ENCODE measurements at regions not wholly inside any gene's neighbourhood (a gene's known extent, or its start where the extent isn't known, plus 50 kb on each side); places are given as distances from the start of the nearest gene placed in this dataset.

- FAIRE-seq = no peak
- Histone ChIP-seq H3K56ac (replicated peaks; ENCODE audit: insufficient read length, low read depth, low read length) (no peak overlapping the region), H4K20me1 (replicated peaks in 1 of 2; ENCODE audit: control insufficient read depth in 1 of 2, insufficient read depth in 2 of 2, low read length in 2 of 2) (no peaks in the 10 kb centered on the region), H2BK5ac (ENCODE audit: low read depth, low read length) (no peak overlapping the region), H3K79me2 (ENCODE audit: control insufficient read depth in 1 of 2, insufficient read depth in 2 of 2, low read length in 2 of 2) (no peaks in the 10 kb centered on the region), H2BK120ac (replicated peaks; ENCODE audit: low read depth, low read length) (no peak overlapping the region), H2AFZ (ENCODE audit: low read length) (no peak overlapping the region), H3K36me3 (ENCODE audit: control insufficient read depth in 2 of 4, insufficient read depth in 4 of 4, low read length in 3 of 4) (peaks cover 0 to 3% (median 0%) of the 10 kb centered on the region in 4 experiments; a peak in 1 of 8 replicates), H3K23me2 (ENCODE audit: low read depth, low read length) (no peaks in the 10 kb centered on the region), H3K9me3 (ENCODE audit: insufficient read depth in 2 of 2, low read depth in 1 of 2, low read length in 1 of 2) (peaks cover 10 to 20% of the 10 kb centered on the region in 2 experiments; a peak in 3 of 4 replicates), H3K14ac (ENCODE audit: insufficient read length) (no peak overlapping the region), H3K27ac (ENCODE audit: low read depth, low read length) (no peak overlapping the region), H4K5ac (ENCODE audit: insufficient read length, low read depth, low read length) (no peak overlapping the region), H3K79me1 (ENCODE audit: low read depth, low read length) (no peaks in the 10 kb centered on the region), H3K4me2 (ENCODE audit: insufficient read depth in 1 of 2, low read depth in 2 of 2, low read length in 2 of 2) (no peak overlapping the region), H4K91ac (replicated peaks; ENCODE audit: insufficient read length, low read length) (no peak overlapping the region), H3K4me3 (ENCODE audit: extremely low read depth in 1 of 4, insufficient read depth in 2 of 4, low read depth in 3 of 4, low read length in 4 of 4) (no peak overlapping the region), H3K27me3 (replicated peaks in 1 of 4; ENCODE audit: control insufficient read depth in 3 of 4, extremely low read depth in 1 of 4, insufficient read depth in 3 of 4, low read length in 3 of 4) (no peaks in the 10 kb centered on the region), H2BK20ac (ENCODE audit: low read length) (no peak overlapping the region), H3K23ac (ENCODE audit: insufficient read length) (no peak overlapping the region), H3K4me1 (replicated peaks in 1 of 4; ENCODE audit: control insufficient read depth in 3 of 4, insufficient read depth in 4 of 4, low read length in 3 of 4) (no peaks in the 10 kb centered on the region), H2BK12ac (ENCODE audit: low read depth, low read length) (no peak overlapping the region), H3K18ac (ENCODE audit: extremely low read depth, low read length) (no peak overlapping the region), H4K8ac (ENCODE audit: extremely low read depth, insufficient read depth, low read length) (no peak overlapping the region), H2BK15ac (ENCODE audit: low read length) (no peak overlapping the region), H3K4ac (replicated peaks; ENCODE audit: insufficient read length, low read depth, low read length) (no peak overlapping the region), H2AK5ac (ENCODE audit: low read depth, low read length) (no peak overlapping the region), H3K9ac (replicated peaks in 1 of 4; ENCODE audit: extremely low read depth in 1 of 4, low read depth in 3 of 4, low read length in 3 of 4) (no peak overlapping the region)
- 84% methylated on average over 1 of the region's 1 CpG; no CpG with 5 or more reads in 1 of the 2 experiments for WGBS, 2 experiments (ENCODE audit: extremely low coverage in 1 of 2, insufficient coverage in 1 of 2, insufficient read length in 1 of 2, insufficient replicate concordance in 2 of 2, low coverage in 1 of 2, low lambda C conversion rate in 2 of 2, missing lambda C conversion rate in 1 of 2)
- POLR2A ChIA-PET (ENCODE audit: partially characterized antibody) = no interaction called here
- DNase-seq (ENCODE audit: low read depth in 1 of 2, low spot score in 2 of 2) = no peak
- CTCF ChIA-PET (ENCODE audit: partially characterized antibody) = no interaction called here
- TF ChIP-seq CREB1 (IDR thresholded peaks at IDR 0.05) (no peak), NANOG (IDR thresholded peaks at IDR 0.05; ENCODE audit: insufficient read depth, low read depth, low read length, poor library complexity, severe bottlenecking) (no peak), PHF8 (conservative IDR thresholded peaks at IDR 0.05; ENCODE audit: low read depth, low read length) (no peak), TEAD4 (IDR thresholded peaks at IDR 0.05; ENCODE audit: low read depth, low read length) (no peak), SP2 (IDR thresholded peaks at IDR 0.05; ENCODE audit: low read length) (no peak), BCL11A (IDR thresholded peaks at IDR 0.05; ENCODE audit: low read depth in 2 of 2, low read length in 2 of 2) (no peak), ZNF274 (IDR thresholded peaks at IDR 0.05; ENCODE audit: borderline replicate concordance, extremely low read depth, low read length) (no peak), RNF2 (IDR thresholded peaks at IDR 0.05; ENCODE audit: borderline replicate concordance, low read depth, low read length, missing control alignments, poor library complexity, severe bottlenecking) (no peak), HDAC6 (IDR thresholded peaks at IDR 0.05; ENCODE audit: low read depth, low read length) (no peak), POLR2A (IDR thresholded peaks at IDR 0.05; ENCODE audit: control extremely low read depth in 1 of 2, low read depth in 2 of 2, low read length in 2 of 2) (no peak), CBX8 (IDR thresholded peaks at IDR 0.05; ENCODE audit: borderline replicate concordance, low read depth, low read length) (no peak), MAFK (IDR thresholded peaks at IDR 0.05; ENCODE audit: low read depth, low read length) (no peak)
- TF ChIP-seq, protein P1, sequence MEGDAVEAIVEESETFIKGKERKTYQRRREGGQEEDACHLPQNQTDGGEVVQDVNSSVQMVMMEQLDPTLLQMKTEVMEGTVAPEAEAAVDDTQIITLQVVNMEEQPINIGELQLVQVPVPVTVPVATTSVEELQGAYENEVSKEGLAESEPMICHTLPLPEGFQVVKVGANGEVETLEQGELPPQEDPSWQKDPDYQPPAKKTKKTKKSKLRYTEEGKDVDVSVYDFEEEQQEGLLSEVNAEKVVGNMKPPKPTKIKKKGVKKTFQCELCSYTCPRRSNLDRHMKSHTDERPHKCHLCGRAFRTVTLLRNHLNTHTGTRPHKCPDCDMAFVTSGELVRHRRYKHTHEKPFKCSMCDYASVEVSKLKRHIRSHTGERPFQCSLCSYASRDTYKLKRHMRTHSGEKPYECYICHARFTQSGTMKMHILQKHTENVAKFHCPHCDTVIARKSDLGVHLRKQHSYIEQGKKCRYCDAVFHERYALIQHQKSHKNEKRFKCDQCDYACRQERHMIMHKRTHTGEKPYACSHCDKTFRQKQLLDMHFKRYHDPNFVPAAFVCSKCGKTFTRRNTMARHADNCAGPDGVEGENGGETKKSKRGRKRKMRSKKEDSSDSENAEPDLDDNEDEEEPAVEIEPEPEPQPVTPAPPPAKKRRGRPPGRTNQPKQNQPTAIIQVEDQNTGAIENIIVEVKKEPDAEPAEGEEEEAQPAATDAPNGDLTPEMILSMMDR (IDR thresholded peaks at IDR 0.05; ENCODE audit: control extremely low read depth in 1 of 3, insufficient read depth in 1 of 3, low read depth in 1 of 3, low read length in 3 of 3) = no peak
Observed at GRCh38 chr6:134602123-134602522, 284.2 kb upstream of the SGK1 start.
